Stimulated activated CD4-positive, alpha-beta T cell treated with anti-CD3 and anti-CD28 coated beads, Interleukin-4, amount 100 ng/mL, for 24 hours (primary cell): ENCODE measurements at regions not wholly inside any gene's neighbourhood (a gene's known extent, or its start where the extent isn't known, plus 50 kb on each side); places are given as distances from the start of the nearest gene placed in this dataset.
"Not testable (repeated sequence)": the region's sequence is repeated elsewhere in the genome, so short reads cannot be mapped to it uniquely, and the experiment has no call there.

Source experiments
- DNase-seq: peaks from one replicate; pipeline ENCODE4 v3.0.0-alpha.2; 2020

GRCh38 chr13:44651724-44652123 lies 75.6 kb upstream of the TSC22D1 start:
- DNase-seq = no peak

GRCh38 chr13:44651209-44651608 lies 75.1 kb upstream of the TSC22D1 start:
- no peak for DNase-seq

GRCh38 chr13:44649834-44650233 lies 73.7 kb upstream of the TSC22D1 start:
- no peak for DNase-seq

GRCh38 chr13:44649104-44649428 lies 72.9 kb upstream of the TSC22D1 start:
- DNase-seq = peak; percentile 36

- DNase-seq = peak; percentile 5
Measured at GRCh38 chr13:44648392-44649103, 72.4 kb upstream of the TSC22D1 start.

GRCh38 chr13:44647560-44647959 lies 71.4 kb upstream of the TSC22D1 start:
- not testable (repeated sequence) for DNase-seq

GRCh38 chr13:44646044-44646443 lies 69.9 kb upstream of the TSC22D1 start:
- no peak for DNase-seq

GRCh38 chr13:44643256-44643655 lies 67.1 kb upstream of the TSC22D1 start:
- DNase-seq = no peak

- DNase-seq = no peak
Measured at GRCh38 chr13:44637581-44637980, 61.5 kb upstream of the TSC22D1 start.

- no peak for DNase-seq
Measured at GRCh38 chr13:44629465-44630183, 53.5 kb upstream of the TSC22D1 start.

GRCh38 chr13:44628826-44629225 lies 52.7 kb upstream of the TSC22D1 start:
- not testable (repeated sequence) for DNase-seq

GRCh38 chr13:44627441-44627840 lies 51.3 kb upstream of the TSC22D1 start:
- DNase-seq = no peak

GRCh38 chr13:44626176-44626575 lies 50.0 kb upstream of the TSC22D1 start:
- no peak for DNase-seq
